ENCODE measurements at regions not wholly inside any gene's neighbourhood (a gene's known extent, or its start where the extent isn't known, plus 50 kb on each side); places are given as distances from the start of the nearest gene placed in this dataset.

- TF ChIP-seq CTCF (IDR thresholded peaks at IDR 0.05 in 8 of 11, conservative IDR thresholded peaks at IDR 0.05 in 3 of 11), result no peak
- TF ChIP-seq POLR2A (IDR thresholded peaks at IDR 0.05), result no peak
- TF ChIP-seq POLR2AphosphoS5 (IDR thresholded peaks at IDR 0.05), result no peak
Measured at GRCh38 chr1:157356601-157357000, 195.7 kb downstream of the FCRL5 start.

Measured in spleen (tissue), 7 donors.